ENCODE measurements at regions not wholly inside any gene's neighbourhood (a gene's known extent, or its start where the extent isn't known, plus 50 kb on each side); places are given as distances from the start of the nearest gene placed in this dataset.
"Not testable (repeated sequence)": the region's sequence is repeated elsewhere in the genome, so short reads cannot be mapped to it uniquely, and the experiment has no call there.

DNA sequence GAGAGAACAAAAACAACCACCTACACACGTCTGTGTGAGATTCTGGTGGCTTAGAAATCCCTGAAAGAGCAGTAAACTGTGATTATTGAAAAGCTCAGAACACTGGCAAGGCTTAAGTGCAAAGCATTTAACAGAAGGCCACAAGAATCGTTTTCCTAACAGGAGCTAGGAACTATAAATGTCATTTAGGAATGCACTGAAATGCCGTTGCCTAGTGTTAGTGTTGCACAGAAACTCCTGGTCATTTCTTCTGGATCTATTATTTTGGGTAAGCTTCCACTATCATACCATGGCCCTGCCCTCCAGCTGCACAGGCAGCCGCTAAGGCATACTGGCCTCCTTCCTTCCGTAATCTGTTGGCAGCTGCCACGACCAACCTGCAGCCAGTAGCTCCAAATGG is 923.2 kb downstream of the NLGN4X start:
- peak; percentile 0 for DNase-seq (ENCODE audit: low spot score)

DNA sequence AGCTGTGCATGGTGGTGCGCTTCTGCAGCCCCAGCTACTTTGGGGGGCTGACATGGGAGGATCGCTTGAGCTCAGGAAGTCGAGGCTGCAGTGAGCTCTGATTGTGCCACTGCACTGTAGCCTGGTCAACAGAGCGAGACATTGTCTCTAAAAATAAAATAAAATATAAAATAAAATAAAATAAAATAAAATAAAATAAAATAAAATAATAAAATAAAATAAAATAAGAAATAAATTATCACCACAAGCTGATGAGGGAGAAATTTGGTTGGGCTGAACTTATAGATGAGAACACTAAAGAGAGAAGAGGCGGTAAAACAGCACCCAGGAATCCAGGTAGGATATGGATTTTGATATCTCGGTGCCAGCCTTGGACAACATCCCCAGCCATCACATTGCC is 933.7 kb downstream of the NLGN4X start:
- no peak for DNase-seq (ENCODE audit: low spot score)

DNA sequence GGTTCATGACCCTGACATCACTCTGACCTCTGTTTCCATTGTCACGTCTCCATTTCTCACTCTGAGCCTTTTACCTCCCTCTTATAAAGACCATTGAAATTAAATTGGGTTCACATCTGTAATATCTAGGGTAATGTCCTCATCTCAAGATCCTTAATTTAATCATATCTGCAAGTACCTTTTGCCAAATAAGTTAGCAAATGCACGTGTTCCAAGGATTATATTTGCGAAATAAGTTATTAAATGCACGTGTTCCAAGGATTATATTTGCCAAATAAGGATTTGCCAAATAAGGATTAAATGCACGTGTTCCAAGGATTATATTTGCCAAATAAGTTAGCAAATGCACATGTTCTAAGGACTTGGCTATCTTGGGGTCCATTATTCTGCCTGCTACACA is 938.0 kb downstream of the NLGN4X start:
- no peak for DNase-seq (ENCODE audit: low spot score)

DNA sequence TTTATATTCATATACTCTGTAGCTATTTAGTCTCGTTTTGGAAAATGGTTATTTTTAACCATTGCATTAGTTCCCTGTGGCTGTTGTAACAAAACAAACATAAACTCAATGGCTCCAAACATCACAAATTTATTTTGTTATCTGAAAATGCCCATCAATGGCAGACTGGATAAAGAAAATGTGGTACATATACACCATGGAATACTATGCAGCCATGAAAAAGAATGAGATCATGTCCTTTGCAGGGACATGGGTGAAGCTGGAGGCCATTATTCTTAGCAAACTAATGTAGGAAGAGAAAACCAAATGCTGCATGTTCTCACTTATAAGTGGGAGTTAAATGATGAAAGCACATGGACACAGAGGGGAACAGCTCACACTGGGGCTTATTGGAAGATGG is 938.7 kb downstream of the NLGN4X start:
- not testable (repeated sequence) for DNase-seq (ENCODE audit: low spot score)

DNA sequence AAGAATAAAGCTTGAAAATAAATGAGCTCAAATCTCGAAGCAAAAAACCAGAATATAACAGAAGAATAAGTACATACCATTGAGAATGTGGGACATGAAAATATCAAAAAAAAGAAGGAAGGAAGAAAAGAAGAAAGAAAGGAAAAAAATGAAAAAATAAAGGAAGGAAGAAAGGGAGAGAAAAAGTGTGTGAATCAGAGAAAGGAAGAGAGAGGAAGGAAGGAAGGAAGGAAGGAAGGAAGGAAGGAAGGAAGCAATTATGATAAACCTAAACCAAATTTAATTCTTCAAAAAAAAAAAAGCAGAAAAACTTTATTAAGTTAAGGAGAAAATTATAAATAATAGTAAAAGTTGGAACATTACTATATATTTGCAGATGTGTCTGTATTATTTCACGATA is 949.8 kb downstream of the NLGN4X start:
- no peak for DNase-seq (ENCODE audit: low spot score)

DNA sequence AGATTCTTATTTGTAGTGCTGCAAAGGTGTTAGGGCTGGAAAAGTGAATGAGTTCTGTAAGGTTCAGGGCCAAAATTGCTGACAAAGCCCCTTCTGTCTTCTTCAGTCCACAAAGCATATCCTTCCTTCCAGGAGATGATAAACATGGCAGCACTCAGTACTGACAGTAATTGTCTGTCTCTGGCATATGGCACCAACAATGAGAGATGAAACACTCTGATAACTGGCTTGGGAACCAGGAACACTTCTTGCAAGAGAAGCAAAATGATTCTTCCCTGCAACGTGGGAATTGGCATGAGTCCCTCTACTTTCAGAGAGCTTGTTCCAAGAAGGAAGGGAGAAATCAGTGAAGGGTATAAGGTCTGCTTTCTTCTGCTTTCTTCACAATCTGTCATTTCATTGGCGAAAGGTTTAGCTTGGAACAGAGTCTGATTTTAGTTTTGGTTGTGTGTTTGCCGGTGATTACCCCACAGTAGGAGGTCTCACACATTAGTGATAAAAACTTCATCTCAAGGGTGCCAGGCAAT is 963.3 kb downstream of the NLGN4X start:
- DNase-seq (ENCODE audit: low spot score) = no peak

DNA sequence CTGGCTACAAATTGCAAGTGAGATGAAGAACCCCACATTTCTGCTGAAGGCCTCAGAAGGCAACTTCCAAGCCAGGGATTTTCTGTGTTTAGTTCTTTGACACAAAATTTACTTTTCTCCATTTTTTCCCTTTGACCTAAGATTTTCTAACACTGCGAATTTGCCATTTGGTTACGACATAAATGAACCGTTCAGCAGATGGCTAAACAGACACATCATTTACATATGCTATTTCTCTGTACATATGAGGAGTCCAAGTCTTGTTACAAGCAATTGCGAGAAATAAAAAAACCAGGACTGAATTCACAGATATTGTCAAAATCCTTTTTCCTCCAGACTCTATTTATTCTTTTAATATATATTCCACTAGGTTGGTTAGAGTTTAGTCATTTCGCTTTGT is 978.6 kb downstream of the NLGN4X start:
- no peak for DNase-seq (ENCODE audit: low spot score)

DNA sequence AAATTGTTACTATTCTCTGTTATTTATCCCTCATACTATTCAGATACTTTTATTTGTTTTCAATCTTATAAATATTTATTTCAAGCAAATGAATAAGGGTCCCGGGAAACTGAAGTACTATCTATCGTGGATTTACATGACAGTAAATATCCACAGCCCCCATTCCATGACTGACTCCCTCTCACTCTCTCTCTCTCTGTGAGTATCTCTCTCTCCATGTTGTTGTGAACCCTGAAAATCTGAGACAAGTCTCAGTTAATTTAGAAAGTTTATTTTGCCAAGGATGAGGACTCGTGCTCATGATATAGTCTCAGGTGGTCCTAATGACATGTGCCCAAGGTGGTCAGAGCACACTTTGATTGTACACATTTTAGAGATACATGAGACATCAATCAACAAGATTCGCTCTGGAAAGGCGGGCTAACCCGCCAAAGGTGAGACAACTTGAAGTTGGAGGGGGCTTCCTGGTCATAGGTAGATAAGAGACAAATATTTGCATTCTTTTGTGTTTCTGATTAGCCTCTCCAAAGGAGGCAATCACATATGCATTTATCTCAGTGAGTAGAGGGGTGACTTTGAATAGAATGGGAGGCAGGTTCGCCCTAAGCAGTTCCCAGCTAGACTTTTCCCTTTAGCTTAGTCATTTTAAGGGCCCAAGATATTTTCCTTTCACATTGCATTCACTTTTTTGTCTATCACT is 986.4 kb downstream of the NLGN4X start:
- DNase-seq (ENCODE audit: low spot score) = no peak

DNA sequence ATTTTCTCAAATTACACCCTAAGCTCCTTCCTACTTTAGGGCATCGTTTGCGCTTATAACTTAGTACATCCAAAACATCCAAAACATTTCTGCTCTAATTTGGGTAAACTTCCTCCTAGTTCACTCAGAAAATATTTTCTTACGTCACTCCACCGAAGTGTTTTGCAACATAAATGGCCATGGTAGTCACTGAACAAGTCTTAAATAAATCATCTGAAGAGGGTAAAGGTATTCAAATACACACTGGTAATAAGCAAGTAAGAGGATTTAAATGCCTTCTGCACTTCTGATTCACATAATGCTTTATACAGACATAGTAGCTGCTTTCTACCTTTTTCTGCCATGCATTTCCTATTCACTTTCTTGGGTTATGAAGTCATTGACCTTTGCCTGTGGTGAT is 991.9 kb downstream of the NLGN4X start:
- no peak for DNase-seq (ENCODE audit: low spot score)

DNA sequence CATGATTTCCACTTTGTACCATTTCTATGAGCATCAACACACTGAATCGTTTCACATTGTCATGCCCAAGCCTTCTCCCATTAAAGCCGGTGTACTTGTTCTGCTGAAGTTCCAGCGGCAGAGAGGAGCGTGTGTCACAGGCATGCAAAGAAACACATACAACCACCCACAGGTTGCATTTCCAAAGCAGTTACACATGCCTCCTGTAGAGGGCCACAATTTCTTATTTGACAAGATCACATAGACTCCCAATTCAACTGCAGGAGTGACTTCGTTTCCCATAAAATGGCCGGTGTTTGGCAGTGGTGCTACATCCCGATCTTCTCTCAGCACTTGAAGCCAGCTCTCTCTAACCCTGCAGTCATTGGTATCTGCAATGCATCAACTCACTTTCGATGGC is 992.6 kb downstream of the NLGN4X start:
- DNase-seq (ENCODE audit: low spot score) = no peak

DNA sequence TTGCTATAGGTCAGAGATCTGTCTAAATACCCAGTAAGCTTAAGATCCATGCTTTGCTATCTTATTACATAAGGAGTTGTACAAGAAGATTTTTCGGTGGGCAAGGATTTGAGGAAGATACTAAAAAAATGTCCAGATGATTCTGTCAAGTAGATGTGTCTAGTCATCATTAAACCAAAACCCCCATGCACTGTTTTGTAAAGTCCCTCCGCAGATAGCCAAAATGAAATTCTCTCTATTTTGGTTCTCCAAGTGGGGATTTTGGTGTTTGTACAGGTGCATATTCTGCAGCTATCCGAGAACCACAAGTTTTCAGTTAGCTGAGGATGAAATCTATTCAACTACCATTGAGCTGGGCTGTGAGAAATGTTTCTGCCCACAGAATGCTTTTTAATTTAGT is 994.8 kb downstream of the NLGN4X start:
- DNase-seq (ENCODE audit: low spot score) = no peak

DNA sequence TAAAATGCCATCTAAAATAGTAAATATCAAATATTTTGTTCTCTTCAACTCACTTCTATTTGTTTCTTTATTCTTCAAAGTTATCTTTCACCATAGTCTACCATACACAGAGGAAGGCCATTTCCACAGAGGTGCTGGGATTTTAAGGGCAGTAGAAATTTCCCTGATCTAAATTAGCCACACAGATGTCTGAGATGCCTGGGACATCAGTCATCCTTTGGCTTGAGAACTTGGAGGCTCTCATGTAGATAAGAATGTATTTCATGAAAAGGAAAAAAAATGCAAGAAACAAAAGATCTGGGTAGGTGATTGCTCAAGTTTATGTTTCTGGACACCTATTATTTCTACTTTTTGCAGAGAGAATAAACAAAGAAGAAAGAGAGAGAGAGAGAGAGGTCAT is 1008.2 kb downstream of the NLGN4X start:
- DNase-seq (ENCODE audit: low spot score) = peak; percentile 0

DNA sequence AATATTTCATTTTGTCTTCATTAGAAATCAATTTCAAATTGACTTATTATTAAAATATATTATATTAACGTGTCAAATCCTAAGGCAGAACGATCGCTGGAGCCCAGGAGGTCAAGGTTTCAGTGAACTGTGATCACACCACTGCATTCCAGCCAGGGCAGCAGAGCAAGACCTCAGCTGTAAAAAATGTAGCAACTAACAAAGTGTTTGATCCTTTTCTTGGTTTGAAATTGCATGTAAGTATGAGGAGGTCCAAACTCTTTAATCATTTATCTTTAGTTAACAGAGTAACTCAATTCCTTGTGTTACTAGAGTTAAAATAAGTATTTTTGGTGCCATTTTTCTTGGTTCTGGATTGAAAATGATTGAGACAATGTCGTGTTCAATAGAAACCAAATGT is 1033.9 kb downstream of the NLGN4X start:
- no peak for DNase-seq (ENCODE audit: low spot score)

DNA sequence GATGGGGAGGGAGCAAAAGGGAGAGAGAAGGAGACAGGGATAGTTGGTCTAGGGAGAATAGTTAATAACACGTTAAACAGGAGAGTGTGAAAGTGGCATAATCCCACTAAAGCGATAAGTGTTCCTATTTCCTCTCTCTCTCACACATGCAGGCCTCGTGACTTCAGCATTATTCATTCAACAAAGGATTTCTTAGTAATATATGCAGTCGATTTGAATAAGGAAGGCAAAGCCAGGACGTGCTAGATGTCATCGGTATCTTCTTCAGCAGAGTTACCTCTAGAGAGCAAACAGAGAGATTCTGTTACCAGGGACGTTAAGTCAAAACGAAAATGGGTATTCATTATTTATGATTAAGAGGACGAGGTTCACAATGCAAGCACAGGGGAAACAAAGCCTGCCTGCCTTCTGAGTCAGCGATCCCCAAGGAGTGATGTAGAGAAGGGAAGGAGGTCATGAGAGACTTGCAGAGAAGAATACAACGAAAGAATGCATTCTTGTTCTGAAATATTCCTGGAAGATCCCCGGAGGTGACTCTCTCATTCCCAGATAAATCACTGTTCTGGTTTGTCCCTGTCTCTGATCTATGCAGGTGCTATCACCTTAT is 1048.4 kb downstream of the NLGN4X start:
- no peak for DNase-seq (ENCODE audit: low spot score)

DNA sequence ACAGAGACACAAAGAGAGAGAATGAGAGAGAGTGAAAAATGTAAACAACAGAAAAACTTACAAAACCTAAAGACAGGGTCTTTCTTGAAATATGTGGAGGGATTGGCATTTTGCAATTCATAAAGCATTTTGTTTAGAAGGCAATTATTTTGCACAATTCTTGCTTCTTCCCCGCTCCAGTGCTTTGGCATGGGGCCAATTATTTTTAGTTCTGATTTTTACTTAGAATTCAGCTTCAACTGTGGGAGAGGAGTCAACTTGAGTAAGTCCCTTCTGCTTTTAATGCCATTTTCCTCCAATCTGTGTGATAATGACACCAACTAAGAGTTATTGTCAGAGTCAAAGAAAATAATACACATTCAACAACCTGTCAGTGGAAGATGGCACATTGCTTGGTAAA is 1051.9 kb downstream of the NLGN4X start:
- DNase-seq (ENCODE audit: low spot score) = no peak

DNA sequence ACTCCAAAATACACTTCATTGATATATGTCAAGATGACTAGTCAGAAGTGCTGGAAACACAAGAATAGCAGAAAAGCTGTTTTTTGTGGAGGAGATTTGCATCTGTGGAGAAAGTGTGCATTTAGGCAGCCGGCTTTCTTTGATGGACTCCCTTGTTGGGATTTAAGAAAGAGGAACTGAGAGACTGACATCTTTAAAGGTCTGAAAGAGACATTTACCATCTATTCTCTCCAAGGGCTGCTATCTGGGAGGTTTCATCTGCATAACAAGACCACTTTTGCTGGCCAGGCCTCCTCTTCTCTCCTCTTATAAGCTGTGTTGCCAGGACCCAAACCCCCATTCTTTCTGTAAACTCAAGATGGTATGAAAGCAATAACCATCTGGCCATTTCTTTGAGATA is 1065.0 kb downstream of the NLGN4X start:
- DNase-seq (ENCODE audit: low spot score) = no peak

DNA sequence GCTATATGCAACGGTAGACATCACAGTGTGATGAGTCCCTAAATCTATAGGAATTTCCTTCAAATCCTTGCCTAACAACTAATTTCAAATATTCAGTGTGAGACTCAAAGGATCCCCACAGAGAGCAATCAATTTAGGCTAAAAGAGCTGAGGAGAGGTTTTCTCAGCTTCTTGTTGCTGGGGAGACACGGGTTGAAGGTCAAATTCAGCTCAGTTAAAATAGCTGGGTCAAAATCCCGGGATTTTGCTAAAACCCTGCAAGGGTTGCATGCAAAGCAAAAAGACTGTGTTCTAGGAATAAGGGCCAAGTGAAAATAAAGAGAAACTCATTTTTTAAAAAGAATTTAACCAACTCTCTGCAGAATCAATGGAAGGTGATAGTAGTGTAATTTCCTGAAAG is 1073.4 kb downstream of the NLGN4X start:
- peak; percentile 57 for DNase-seq (ENCODE audit: low spot score)

DNA sequence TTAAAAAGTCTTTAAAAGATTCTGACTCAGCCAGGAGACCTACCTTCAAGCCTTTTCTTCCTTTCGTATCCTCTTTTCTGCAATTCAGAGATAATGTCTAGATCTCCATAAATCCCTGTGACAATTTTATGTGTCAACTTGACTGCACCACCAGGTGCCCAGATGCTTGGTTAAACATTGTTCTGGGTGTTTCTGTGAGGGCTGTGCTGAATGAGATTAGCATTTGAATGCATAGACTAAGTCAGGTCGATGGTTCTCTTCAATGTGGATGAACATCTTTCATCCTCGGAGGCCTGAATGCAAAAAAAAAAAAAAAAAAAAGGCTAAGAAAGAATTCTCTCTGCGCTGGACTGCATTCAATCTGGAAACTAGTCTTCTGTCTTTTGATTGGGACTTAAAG is 1082.7 kb downstream of the NLGN4X start:
- DNase-seq (ENCODE audit: low spot score) = no peak

DNA sequence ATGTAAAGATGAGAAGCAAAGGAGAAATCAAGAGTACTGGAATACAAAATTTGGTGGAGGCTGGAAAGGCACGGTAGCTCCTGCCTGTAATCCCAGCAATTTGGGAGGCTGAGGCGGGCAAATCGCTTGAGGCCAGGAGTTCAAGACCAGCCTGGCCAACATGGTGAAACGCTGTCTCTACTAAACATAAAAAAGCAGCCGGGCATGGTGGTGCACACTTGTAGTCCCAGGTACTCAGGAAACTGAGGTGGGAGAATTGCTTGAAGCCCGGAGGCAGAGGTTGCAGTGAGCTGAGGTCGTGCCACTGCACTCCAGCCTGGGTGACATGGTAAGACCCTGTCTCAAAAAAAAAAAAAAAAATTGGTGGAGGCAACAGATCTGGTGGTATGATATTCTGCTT is 1086.0 kb downstream of the NLGN4X start:
- DNase-seq (ENCODE audit: low spot score) = no peak

DNA sequence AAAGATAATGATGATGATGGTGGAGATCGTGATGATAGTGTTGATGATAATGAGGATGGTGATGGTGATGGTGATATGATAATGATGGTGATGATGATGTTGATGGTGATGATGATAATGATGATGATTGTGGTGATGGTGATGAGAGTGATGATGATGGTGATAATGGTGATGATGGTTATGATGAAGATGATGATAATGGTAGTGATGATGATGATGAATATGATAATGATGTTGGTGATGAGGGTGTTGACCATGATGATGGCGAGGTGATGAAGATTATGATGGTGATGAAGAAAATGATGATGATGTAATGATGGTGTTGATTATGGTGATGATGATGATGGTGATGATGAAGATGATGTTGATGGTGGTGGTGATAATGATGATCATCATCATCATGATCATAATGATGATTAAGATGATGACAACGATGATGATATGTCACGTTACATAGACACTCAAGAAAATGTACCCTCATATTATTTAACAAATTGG is 1106.4 kb downstream of the NLGN4X start:
- DNase-seq (ENCODE audit: low spot score) = no peak

DNA sequence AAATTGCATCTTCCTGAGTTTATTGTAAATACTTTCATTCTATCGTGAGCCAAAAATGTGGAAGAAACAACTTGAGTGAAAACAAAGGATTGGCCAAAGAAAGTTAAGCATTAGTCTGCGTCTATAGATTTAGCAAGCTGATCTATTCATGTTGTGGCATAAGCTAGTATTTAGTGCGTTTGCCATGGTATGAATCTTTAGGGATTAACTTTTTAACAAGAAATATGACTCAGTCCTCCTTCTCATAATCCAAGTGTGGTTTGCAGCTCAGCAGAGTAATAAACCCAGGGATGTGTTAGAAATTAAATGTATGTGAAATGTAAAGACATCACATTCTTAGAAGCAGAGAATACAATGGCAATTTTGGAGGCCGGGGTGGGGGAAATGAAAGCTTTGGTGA is 1110.9 kb downstream of the NLGN4X start:
- no peak for DNase-seq (ENCODE audit: low spot score)

DNA sequence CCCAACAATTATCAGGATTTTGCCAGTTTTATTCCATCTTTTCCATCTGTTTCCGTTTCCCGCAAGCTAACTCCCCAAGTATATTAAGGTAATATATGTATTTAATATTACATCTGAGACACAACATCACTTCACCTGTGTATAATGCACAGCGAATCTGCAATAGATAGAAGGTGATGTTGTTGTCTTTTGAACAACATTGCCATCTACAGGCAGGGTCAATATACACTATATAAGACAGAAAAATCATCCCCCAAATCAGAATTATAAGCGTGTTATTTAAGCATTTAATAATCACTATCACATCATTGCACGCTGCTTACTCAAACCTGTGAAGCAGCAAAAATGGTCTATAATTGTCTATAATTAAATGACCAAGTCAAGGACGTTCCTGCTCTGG is 1115.5 kb downstream of the NLGN4X start:
- no peak for DNase-seq (ENCODE audit: low spot score)

DNA sequence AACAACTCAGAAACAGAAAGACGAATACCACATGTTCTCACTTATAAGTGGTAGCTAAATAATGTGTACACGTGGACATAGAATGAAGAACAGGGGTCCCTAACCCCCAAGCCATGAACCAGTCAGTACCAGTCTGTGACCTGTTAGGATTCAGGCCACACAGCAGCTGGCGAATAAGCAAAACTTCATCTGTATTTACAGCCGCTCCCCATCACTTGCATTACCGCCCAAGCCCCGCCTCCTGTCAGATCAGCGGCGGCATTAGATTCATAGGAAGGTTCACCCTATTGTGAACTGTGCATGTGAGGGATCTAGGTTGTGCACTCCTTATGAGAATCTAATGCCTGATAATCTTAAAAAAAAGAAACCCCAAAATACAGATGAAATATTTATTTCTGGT is 1128.7 kb downstream of the NLGN4X start:
- no peak for DNase-seq (ENCODE audit: low spot score)
